Stimulated activated naive CD8-positive, alpha-beta T cell treated with anti-CD3 and anti-CD28 coated beads, Interleukin-15, Interleukin-2, amounts not matched to agents 100 ng/mL and 50 ng/mL, for 24 hours (primary cell): ENCODE measurements at regions not wholly inside any gene's neighbourhood (a gene's known extent, or its start where the extent isn't known, plus 50 kb on each side); places are given as distances from the start of the nearest gene placed in this dataset.

Experiments
- H3K27ac Mint-ChIP-seq: one replicate; pipeline ENCODE4 v1.8.0; 2021; ENCODE audit warnings: mild to moderate bottlenecking, mixed read lengths
- H3K27me3 Mint-ChIP-seq: one replicate; pipeline ENCODE4 v1.8.0; 2021; ENCODE audit warnings: mixed read lengths
- H3K36me3 Mint-ChIP-seq: one replicate; pipeline ENCODE4 v1.8.0; 2021; ENCODE audit warnings: low read depth, mixed read lengths
- H3K4me1 Mint-ChIP-seq: one replicate; pipeline ENCODE4 v1.8.0; 2021; ENCODE audit warnings: low read depth, mixed read lengths
- H3K4me3 Mint-ChIP-seq: one replicate; pipeline ENCODE4 v1.8.0; 2021; ENCODE audit warnings: mild to moderate bottlenecking, mixed read lengths
- H3K9me3 Mint-ChIP-seq: one replicate; pipeline ENCODE4 v1.8.0; 2021; ENCODE audit warnings: mixed read lengths

DNA sequence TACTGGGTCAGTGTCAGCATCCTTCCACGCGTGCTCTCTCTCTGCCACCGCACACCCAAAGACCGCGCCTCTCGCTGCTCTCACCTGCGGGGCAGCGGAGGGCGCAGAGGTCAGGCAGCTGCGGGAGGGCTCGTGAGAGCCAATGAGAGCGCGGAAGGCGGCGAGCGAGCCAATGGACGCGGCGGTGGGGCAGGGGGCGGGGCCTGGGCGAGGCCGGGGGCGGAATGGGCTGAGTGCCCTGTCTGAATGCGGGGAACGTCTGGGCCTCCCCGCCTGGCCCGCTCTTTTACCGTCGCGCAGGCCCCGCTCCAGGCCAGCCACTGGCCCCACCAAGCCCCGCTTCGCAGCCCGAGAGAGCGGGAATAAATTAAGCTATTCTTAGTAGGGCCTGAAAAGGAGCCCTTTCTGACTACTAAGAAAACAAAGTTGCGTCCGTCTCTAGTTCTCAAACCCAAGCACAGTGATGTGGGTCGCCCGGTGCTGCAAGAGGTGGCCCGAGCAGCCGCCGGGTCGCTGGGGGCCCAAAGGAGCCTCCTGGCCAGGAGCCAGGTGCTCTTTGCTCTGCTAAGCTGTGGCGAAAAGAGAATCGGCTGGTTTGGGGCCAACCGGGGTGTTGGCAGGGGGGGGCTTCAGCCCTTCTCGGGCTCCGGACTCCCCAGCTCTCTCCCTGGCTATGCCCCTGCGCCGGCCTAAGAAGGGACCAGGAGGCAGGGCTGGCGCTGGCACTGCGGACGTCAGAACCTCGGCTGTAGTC, 81.1 kb upstream of the GLI2 start:
- H3K36me3 Mint-ChIP-seq: peaks cover 5% of the 10 kb centered on the region
- H3K9me3 Mint-ChIP-seq: peaks cover 19% of the 10 kb centered on the region
- H3K4me1 Mint-ChIP-seq: no peaks in the 10 kb centered on the region
- no peak overlapping the region for H3K27ac Mint-ChIP-seq
- no peak overlapping the region for H3K4me3 Mint-ChIP-seq
- H3K27me3 Mint-ChIP-seq: peaks cover 42% of the 10 kb centered on the region

GRCh38 chr2:120656273-120656950, 79.3 kb upstream of the GLI2 start:
- Mint-ChIP-seq H3K4me1 (no peaks in the 10 kb centered on the region), H3K27me3 (peaks cover 39% of the 10 kb centered on the region), H3K36me3 (no peaks in the 10 kb centered on the region), H3K27ac (no peak overlapping the region), H3K9me3 (peaks cover 4% of the 10 kb centered on the region), H3K4me3 (no peak overlapping the region)

DNA sequence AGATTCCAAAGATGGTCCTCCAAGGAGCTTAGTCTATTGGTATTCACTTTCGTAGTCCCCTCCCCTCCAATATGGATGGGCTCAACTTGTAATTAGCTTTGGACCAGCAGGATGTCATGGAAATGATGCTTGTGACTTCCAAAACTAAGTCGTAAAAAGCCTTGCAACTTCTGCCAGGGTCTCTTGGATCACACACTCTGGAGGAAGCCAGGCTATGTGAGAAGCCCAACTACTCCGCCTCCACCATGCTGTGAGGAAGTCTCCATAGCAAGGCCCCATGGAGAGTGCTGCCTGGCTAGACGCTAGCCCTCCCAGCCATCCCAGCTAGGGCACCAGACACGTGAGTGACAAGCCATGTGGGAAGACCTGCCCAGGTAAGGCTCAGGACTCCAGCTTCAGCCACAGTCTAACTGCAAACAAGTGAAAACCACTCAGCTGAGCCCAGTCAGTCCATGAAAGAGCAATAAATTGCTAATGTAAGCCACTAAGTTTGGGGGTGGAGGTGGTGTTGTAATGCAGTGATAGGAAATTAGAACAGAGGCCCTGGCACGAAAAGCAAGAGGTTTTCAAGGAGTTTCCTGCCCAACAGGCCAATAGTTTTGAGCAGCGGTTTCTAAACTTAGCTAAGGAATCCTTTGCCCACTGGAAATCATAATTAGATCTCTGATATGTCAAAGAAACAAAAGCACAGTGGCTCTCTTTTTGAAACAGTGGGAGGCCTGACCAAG, 77.5 kb upstream of the GLI2 start:
- Mint-ChIP-seq H3K27me3 (peaks cover 29% of the 10 kb centered on the region), H3K4me3 (no peak overlapping the region), H3K27ac (no peak overlapping the region), H3K9me3 (no peaks in the 10 kb centered on the region), H3K4me1 (no peaks in the 10 kb centered on the region), H3K36me3 (no peaks in the 10 kb centered on the region)

DNA sequence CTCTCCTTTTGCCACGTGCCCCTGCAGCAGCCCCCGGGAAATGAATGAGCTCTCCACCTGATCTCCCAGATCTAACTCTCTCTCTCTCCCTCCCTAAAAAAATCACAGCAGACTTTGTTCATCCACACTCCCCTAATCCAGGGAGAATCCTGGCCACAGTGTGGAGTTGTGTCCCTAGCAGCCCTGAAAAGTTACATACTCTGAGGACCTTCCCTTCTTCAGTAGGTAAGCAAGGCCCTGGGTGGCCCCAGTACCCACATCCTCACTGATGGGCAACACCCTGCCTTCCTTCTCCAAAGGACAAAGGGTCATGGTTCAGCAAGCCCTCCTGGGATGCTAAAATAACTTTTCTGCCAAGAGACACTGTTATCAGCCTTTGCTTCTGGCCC, 76.9 kb upstream of the GLI2 start:
- Mint-ChIP-seq H3K27ac (no peak overlapping the region), H3K27me3 (peaks cover 24% of the 10 kb centered on the region), H3K4me3 (no peak overlapping the region), H3K36me3 (no peaks in the 10 kb centered on the region), H3K9me3 (no peaks in the 10 kb centered on the region), H3K4me1 (no peaks in the 10 kb centered on the region)

- Mint-ChIP-seq H3K27ac (no peak overlapping the region), H3K4me1 (no peaks in the 10 kb centered on the region), H3K4me3 (no peak overlapping the region), H3K9me3 (no peaks in the 10 kb centered on the region), H3K27me3 (peaks cover 19% of the 10 kb centered on the region), H3K36me3 (no peaks in the 10 kb centered on the region)
Observed at GRCh38 chr2:120659275-120659977, 76.2 kb upstream of the GLI2 start.

DNA sequence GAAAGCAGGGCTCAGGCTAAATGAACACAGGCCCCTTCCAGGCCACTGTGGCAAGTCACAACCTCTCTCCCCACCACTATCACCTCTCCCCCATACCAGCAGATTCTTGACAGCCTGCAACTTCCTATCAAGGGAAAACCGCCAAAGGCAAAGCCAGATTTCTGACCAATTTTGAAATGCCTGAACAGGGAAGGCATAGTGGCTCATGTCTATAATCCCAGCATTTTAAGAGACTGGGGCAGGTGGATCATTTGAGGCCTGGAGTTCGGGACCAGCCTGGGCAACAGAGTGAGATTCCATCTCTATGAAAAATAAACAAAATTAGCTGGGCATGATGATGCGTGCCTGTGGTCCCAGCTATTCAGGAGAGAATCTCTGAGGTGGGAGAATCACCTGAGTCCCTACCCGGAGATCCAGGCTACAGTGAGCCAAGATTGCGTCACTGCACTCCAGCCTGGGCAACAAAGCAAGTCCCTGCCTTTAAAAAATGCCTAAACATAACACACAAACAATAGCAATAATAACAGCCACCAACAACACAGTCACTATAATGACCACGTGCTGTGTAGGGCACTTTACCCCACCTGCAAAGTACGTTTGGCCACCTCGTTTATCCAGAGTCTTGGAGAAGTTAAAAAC, 75.5 kb upstream of the GLI2 start:
- Mint-ChIP-seq H3K27me3 (peaks cover 17% of the 10 kb centered on the region), H3K9me3 (peaks cover under 1% of the 10 kb centered on the region), H3K4me1 (no peaks in the 10 kb centered on the region), H3K4me3 (no peak overlapping the region), H3K27ac (no peak overlapping the region), H3K36me3 (no peaks in the 10 kb centered on the region)

GRCh38 chr2:120660771-120661459, 74.8 kb upstream of the GLI2 start:
- Mint-ChIP-seq H3K4me1 (no peaks in the 10 kb centered on the region), H3K36me3 (no peaks in the 10 kb centered on the region), H3K4me3 (no peak overlapping the region), H3K27ac (no peak overlapping the region), H3K27me3 (peaks cover 13% of the 10 kb centered on the region), H3K9me3 (peaks cover 7% of the 10 kb centered on the region)

DNA sequence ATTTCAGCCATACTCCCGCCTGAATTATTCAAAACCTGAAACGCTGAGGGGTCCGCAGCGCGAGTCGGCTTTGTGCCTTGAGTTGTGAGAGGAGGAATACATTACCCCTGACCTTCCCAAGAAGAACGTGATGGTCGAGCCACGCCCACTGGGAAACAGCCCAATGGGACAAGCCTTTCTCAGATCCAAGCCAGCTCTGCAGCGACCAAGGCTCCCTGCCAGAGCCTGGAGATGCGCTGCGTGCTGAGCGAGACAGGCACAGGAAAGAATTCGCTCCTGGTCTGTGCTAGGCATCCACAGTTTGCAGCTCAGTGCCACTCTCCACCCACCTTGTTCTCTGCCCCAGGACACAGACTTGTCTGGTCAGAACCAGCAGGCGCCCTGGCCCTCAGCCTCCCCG, 74.1 kb upstream of the GLI2 start:
- peaks cover 11% of the 10 kb centered on the region for H3K27me3 Mint-ChIP-seq
- H3K36me3 Mint-ChIP-seq: no peaks in the 10 kb centered on the region
- H3K4me3 Mint-ChIP-seq: no peak overlapping the region
- H3K4me1 Mint-ChIP-seq: no peaks in the 10 kb centered on the region
- peaks cover 13% of the 10 kb centered on the region for H3K9me3 Mint-ChIP-seq
- H3K27ac Mint-ChIP-seq: no peak overlapping the region

GRCh38 chr2:120662046-120662445, 73.6 kb upstream of the GLI2 start:
- Mint-ChIP-seq H3K4me3 (no peak overlapping the region), H3K27ac (no peak overlapping the region), H3K36me3 (no peaks in the 10 kb centered on the region), H3K4me1 (no peaks in the 10 kb centered on the region), H3K27me3 (peaks cover 8% of the 10 kb centered on the region), H3K9me3 (peaks cover 16% of the 10 kb centered on the region)

- Mint-ChIP-seq H3K9me3 (peaks cover 16% of the 10 kb centered on the region), H3K27ac (no peak overlapping the region), H3K4me1 (no peaks in the 10 kb centered on the region), H3K27me3 (peaks cover 6% of the 10 kb centered on the region), H3K36me3 (no peaks in the 10 kb centered on the region), H3K4me3 (no peak overlapping the region)
Observed at GRCh38 chr2:120662746-120663145, 72.9 kb upstream of the GLI2 start.

- Mint-ChIP-seq H3K9me3 (peaks cover 16% of the 10 kb centered on the region), H3K4me3 (no peak overlapping the region), H3K36me3 (no peaks in the 10 kb centered on the region), H3K27ac (no peak overlapping the region), H3K4me1 (no peaks in the 10 kb centered on the region), H3K27me3 (peaks cover 23% of the 10 kb centered on the region)
Observed at GRCh38 chr2:120666433-120666832, 69.2 kb upstream of the GLI2 start.

GRCh38 chr2:120667981-120668380, 67.7 kb upstream of the GLI2 start:
- H3K27me3 Mint-ChIP-seq: peaks cover 23% of the 10 kb centered on the region
- H3K4me1 Mint-ChIP-seq: no peaks in the 10 kb centered on the region
- no peak overlapping the region for H3K4me3 Mint-ChIP-seq
- H3K36me3 Mint-ChIP-seq: no peaks in the 10 kb centered on the region
- H3K27ac Mint-ChIP-seq: no peak overlapping the region
- peaks cover 16% of the 10 kb centered on the region for H3K9me3 Mint-ChIP-seq

DNA sequence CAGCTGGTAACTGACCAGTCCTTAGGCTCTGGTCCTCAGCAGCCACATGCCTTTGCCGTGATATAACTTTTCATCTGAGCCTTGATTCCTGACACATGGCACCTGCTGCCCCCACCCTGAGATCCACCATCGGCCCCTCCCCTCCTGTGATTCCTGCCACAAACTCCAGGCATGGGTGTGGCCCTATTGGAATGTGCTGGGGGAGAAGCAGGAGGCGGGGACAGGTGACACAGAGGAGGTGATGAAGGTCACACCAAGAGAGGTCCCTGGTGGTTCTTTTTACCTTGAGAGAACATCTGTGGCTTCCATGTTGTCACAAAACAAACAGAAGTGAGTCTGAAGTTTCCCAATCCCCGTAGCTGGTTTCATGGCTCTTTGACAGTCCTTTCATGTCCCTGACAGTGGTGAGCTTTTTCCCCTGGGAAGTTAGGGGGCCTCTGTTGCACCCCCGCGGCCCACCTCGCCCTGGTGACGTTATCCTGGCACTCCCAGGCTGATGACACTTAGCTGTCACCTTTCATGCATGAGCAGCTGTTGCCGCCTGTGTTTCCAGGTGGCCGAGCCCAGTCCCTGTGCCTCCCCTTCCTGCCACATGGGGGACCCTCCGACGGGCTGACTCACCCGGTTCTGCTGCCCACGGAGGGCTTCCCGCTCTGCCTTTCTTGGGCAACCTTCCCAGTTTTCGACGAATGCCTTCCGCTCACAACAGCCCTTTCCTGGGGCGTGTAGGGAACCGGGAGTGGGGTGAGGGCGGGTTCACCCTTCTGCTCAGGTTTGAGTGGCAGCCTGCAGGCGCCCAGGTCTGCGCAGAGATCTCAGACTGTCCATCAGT, 66.3 kb upstream of the GLI2 start:
- Mint-ChIP-seq H3K4me3 (no peak overlapping the region), H3K27ac (no peak overlapping the region), H3K36me3 (no peaks in the 10 kb centered on the region), H3K27me3 (peaks cover 23% of the 10 kb centered on the region), H3K9me3 (peaks cover 16% of the 10 kb centered on the region), H3K4me1 (no peaks in the 10 kb centered on the region)
